ENCODE measurements at regions not wholly inside any gene's neighbourhood (a gene's known extent, or its start where the extent isn't known, plus 50 kb on each side); places are given as distances from the start of the nearest gene placed in this dataset.

- TF ChIP-seq JUN (IDR thresholded peaks at IDR 0.05), result no peak
- TF ChIP-seq CHD2 (IDR thresholded peaks at IDR 0.05; ENCODE audit: low read length, partially characterized antibody), result no peak
- no peak for TF ChIP-seq CTCF (IDR thresholded peaks at IDR 0.05)
- TF ChIP-seq MYC (IDR thresholded peaks at IDR 0.05; ENCODE audit: borderline replicate concordance, low read length), result no peak
- no peak for TF ChIP-seq RARB (CRISPR knock-in tag; IDR thresholded peaks at IDR 0.05)
- TF ChIP-seq POLR2A (IDR thresholded peaks at IDR 0.05; ENCODE audit: low read length), result no peak
- TF ChIP-seq CEBPB (IDR thresholded peaks at IDR 0.05), result no peak
- TF ChIP-seq MAFK (IDR thresholded peaks at IDR 0.05; ENCODE audit: partially characterized antibody), result no peak
Observed at GRCh38 chr2:118642501-118642900, 204.9 kb downstream of the EN1 start.
